RCC 7860 (cell line): ENCODE measurements at regions not wholly inside any gene's neighbourhood (a gene's known extent, or its start where the extent isn't known, plus 50 kb on each side); places are given as distances from the start of the nearest gene placed in this dataset.
"Not testable (repeated sequence)": the region's sequence is repeated elsewhere in the genome, so short reads cannot be mapped to it uniquely, and the experiment has no call there.

ENCODE experiments used
- DNase-seq: peaks from one replicate; pipeline ENCODE4 v3.0.0-alpha.2; 2015; ENCODE audit warnings: low spot score
- FAIRE-seq: peaks from 2 replicates; lab custom pipeline; 2012; peaks lifted over from hg19 to GRCh38; lab: Jason Lieb, UNC

- FAIRE-seq, DNase-seq: not testable (repeated sequence)
These were observed 50.2 kb upstream of the FCGR2A start for GRCh38 chr1:161454865-161455707.

DNA sequence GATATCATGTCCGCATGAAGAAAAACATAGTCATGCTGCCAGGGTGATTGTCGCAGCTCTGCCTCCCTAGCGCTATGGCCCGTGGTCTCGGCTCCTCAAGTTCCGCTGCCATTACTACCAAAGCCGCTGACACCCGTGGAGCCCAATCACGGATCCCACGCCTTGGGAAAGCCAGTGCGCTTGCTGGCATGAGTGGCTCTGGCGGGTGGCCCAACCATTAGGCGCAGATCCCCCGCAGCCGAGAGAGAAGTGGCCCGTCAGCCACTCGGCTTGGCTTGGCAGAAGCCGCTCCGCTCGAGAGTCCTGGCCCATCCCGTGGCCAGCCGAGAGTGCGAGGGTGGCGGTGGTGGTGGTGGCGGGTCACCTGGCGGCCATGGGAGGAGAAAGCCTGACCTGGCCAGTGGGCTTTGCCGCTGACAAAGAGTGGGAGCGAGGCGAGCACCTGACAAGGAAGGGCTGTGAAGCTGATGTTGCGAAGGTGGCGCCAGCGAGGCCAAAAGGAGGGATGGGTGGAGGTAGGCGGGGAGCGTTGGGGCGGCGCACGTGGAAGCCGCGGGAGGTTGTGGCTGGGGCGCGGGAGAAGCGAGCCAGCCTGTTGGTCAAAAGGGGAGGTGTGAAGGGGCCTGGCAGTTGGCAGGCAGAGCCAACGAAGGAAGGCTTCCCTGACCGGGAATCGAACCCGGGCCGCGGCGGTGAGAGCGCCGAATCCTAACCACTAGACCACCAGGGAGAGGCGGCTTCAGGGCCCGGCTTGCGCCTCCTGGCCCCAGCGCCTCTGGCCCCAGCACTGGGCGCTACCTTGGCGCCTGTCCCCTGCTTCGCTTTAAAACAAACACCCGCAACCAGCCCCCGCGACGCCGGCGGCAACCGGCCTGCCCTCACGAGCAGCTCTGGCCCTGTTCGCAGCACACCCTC lies 51.0 kb upstream of the FCGR2A start:
- not testable (repeated sequence) for DNase-seq, FAIRE-seq

DNA sequence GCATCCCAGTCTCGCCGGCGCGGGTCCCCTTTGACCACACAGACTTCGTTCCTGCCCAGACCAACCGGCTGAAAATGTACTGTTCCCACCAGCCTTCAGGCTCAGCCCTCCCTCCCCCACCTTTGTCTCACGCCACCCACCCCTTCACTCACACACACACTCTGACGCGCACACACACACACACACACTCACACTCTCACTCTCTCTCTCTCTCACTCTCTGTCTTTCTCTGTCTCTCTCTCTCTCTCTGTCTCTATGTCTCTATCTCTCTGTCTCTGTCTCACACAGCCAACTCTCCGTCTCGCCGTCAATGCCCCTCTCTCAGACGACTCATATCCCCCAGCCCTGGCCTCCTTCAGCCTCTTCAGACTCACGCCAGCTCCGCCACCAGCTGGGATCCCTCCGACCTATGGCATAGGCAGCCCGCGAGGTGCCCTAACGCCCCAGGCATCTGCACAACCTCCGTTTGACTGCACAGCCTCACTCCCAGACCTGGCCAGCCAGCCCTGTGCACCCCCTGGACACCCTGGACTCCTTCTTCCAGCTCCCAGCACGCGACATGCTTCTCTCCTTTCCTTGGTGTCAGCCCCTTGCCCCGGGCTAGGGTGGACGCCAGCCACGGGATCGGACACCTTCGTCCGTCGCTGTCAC lies 53.4 kb upstream of the FCGR2A start:
- not testable (repeated sequence) for DNase-seq, FAIRE-seq

GRCh38 chr1:161447760-161448332 lies 57.4 kb upstream of the FCGR2A start:
- not testable (repeated sequence) for DNase-seq, FAIRE-seq

GRCh38 chr1:161447040-161447759 lies 58.1 kb upstream of the FCGR2A start:
- not testable (repeated sequence) for DNase-seq, FAIRE-seq

GRCh38 chr1:161444725-161445124 lies 60.5 kb upstream of the FCGR2A start:
- DNase-seq, FAIRE-seq: not testable (repeated sequence)

DNA sequence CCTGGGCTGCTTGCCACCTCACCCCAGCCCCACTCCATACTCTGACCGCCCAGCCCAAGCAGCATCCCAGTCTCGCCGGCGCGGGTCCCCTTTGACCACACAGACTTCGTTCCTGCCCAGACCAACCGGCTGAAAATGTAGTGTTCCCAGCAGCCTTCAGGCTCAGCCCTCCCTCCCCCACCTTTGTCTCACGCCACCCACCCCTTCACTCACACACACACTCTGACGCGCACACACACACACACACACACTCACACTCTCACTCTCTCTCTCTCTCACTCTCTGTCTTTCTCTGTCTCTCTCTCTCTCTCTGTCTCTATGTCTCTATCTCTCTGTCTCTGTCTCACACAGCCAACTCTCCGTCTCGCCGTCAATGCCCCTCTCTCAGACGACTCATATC lies 61.0 kb upstream of the FCGR2A start:
- not testable (repeated sequence) for DNase-seq, FAIRE-seq

DNA sequence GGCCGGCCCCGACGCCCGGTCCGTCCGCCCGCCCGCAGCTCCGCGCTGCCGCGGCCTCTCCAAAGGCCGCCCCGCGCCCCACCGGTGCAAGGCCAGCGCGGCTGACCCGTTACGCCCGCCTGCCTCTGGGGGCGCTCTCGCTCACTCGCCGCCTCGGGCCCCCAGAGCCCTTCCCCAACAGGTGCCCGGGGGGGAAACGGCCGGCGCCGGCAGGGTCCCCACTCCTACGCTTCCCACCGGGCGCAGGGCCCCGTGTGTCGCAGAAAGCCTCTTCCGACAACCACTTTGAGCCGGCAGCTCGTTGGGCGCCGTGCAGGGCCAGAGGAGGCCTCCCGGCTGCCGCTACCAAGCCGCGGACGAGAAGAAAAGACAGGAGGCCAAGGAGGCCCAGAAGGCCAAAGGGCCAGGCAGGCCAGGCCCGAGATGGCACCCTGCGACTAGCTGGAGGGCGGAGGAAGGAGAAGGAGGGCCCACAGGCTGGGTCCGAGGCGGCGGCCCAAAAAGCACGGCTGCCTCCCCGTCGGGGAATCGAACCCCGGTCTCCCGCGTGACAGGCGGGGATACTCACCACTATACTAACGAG lies 64.9 kb upstream of the FCGR2A start:
- FAIRE-seq (no peak), DNase-seq (peak; percentile 85)

DNA sequence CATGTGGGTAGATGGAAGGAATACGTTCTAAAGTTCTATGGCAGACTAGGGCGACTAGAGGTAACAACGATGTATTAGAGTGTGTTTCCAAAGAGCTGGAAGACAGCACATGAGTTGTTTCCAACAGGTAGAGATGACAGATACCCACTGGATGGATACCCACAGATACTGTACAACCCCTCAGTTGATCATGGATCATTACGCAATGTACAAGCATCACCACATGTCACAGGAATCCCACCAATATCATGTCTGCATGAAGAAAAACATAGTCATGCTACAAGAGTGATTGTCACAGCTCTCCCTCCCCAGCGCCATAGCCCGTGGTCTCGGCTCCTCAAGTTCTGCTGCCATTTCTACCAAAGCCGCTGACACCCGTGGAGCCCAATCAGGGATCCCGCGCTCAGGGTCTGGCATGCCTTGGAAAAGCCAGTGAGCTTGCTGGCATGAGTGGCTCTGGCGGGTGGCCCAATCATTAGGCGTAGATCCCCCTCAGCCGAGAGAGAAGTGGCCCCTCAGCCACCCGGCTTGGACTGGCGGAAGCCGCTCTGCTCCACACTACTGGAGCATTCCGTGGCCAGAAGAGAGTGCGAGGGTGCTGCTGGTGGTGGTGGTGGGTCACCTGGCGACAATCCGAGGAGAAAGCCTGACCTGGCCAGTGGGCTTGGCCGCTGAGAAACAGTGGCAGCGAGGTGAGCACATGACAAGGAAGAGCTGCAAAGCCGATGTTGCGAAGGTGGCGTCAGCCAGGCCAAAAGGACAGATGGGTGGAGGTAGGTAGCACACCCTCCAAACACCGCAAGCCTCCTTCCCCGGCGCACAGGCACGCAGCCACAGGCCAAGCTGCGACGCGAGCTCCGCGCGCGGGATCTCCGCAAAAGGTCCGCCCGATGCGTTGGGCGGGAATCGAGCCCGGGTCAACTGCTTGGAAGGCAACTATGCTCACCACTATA lies 65.7 kb upstream of the FCGR2A start:
- FAIRE-seq (no peak), DNase-seq (peak; percentile 34)

DNA sequence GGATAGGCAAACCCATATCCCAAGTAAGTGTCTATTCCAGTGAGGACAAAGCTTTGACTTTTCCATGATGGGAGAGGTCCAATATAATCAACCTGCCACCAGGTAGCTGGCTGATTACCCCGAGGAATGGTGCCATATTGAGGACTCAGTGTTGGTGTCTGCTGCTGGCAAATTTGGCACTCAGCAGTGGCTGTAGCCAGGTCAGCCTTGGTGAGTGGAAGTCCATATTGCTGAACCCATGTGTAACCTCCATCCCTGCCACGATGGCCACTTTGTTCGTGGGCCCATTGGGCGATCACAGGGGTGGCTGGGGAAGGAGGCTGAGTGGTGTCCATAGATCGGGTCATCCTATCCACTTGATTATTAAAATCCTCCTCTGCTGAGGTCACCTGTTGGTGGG lies 65.5 kb upstream of the CFAP126 start:
- not testable (repeated sequence) for FAIRE-seq, DNase-seq

DNA sequence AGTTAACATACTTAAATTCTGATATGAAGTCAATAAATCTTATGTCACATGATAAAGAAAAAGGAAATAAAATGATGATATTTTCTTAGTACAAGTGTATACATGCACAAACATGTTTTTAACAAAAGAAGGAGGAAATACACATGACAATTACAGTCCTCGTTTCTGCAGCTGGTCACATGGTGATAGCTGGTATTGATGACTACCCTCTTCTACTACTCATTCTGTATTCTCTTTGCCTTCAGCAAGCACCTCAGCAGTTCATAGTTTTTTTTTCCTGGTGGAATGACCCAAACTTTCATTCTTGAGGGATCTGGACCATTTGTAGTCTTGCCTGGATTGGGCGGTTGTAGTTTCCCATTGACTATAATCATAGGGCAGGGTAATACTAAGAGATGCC lies 64.4 kb upstream of the CFAP126 start:
- FAIRE-seq, result no peak
- DNase-seq, result no peak

GRCh38 chr1:161427733-161428516 lies 60.2 kb upstream of the CFAP126 start:
- FAIRE-seq (no peak), DNase-seq (peak; percentile 53)

- not testable (repeated sequence) for FAIRE-seq
These were observed 55.2 kb upstream of the CFAP126 start for GRCh38 chr1:161422914-161423313.

GRCh38 chr1:161421456-161421855 lies 53.8 kb upstream of the CFAP126 start:
- DNase-seq (no peak), FAIRE-seq (no peak)

More at GRCh38 chr1:161422914-161423313, 55.2 kb upstream of the CFAP126 start:
- DNase-seq, result not testable (repeated sequence)

DNA sequence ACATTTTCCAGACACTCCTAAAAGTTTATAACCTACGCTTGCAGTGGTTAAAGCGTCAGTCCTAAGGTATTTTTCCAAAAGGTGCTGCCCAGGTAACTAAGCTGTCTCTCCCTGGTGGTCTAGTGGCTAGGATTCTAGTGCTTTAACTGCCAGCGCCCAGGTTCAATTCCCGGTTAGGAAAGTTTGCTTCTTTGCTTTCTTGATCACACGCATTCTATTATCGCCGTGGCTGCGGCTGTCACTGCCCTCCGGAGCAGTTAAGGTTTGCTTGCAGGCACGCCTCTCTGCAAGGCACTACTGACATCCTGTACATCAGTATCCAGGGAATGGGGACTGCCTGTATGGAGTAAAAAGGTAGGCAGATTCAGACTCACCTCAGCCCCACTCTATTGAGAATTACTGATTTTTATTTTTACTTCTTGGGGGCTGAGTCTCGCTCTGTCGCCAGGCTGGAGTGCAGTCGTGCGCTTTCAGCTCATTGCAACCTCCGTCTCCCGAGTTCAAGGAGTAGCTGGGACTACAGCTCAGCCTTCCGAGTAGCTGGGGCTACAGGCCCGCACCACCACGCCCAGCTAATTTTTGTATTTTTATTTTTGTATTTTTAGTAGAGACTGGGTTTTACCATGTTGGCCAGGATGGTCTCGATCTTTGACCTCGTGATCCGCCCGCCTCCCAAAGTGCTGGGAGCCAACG lies 53.2 kb upstream of the CFAP126 start:
- FAIRE-seq (no peak), DNase-seq (no peak)

DNA sequence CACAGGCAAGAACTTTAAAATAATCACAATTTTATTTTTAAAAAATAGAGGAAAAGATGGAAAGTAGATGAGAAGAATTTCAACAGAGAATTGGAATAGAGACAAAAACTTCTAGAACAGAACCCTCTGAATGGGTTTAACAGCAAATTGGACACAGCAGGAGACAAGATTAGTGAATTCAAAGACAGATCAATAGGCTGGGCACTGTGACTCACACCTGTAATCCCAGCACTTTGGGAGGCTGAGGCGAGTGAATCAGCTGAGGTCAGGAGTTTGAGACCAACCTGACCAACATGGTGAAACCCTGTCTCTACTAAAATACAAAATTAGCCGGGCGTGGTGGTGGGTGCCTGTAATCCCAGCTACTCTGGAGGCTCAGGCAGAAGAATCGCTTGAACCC lies 49.9 kb upstream of the CFAP126 start:
- DNase-seq, FAIRE-seq: not testable (repeated sequence)
